Esophagus squamous epithelium (tissue), 4 donors: ENCODE measurements at regions not wholly inside any gene's neighbourhood (a gene's known extent, or its start where the extent isn't known, plus 50 kb on each side); places are given as distances from the start of the nearest gene placed in this dataset.

Experiments
- CTCF ChIP-seq, 6 experiments: fragments of 450-650 bp in 4 of 6; fragments of 200-600 bp in 2 of 6; sonication (generic) in 2 of 6; IDR thresholded peaks; one replicate each; pipeline ENCODE4 v1.5.1; 2016 to 2019; ENCODE audit warnings: antibody characterized with exemption in 6 of 6, mild to moderate bottlenecking in 4 of 6, moderate library complexity in 4 of 6
- POLR2A ChIP-seq, 4 donors: fragments of 450-650 bp; IDR thresholded peaks; one replicate each; pipeline ENCODE4 v1.6.1; 2017; ENCODE audit warnings: antibody characterized with exemption in 4 of 4, mild to moderate bottlenecking in 4 of 4, moderate library complexity in 3 of 4

- TF ChIP-seq CTCF (IDR thresholded peaks at IDR 0.05): no peak
- no peak for TF ChIP-seq POLR2A (IDR thresholded peaks at IDR 0.05)
Observed at GRCh38 chr6:79296211-79296610, 61.7 kb upstream of the HMGN3 start.
